ENCODE measurements at regions not wholly inside any gene's neighbourhood (a gene's known extent, or its start where the extent isn't known, plus 50 kb on each side); places are given as distances from the start of the nearest gene placed in this dataset.

DNA sequence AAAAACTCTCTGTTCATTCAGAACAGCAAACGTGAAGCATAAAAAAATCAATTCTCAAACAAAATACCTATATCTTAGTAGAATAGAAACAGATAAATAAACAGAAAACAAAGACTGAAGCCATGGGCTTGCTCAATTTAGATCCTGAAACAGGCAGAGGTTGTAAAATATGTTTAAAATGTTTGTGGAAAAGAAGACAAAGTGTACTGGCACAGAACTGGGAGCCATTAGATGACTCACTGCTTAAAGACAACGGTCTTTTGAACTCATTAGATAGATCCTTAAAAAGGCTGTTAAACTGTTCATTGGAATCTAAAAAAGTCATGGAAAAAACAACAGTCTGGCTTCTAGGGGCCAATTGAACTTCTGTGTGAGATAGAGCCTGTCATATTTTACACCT is 247.0 kb upstream of the NDST4 start:
- no peaks in the 10 kb centered on the region for H3K36me3 ChIP-seq (ENCODE audit: insufficient read depth, low read length)
- no peaks in the 10 kb centered on the region for H3K4me1 ChIP-seq (ENCODE audit: control insufficient read depth, insufficient read depth, low read length, unreplicated experiment)
- H3K79me2 ChIP-seq (ENCODE audit: control insufficient read depth, insufficient read depth, low read length, unreplicated experiment) = no peaks in the 10 kb centered on the region
- no peak overlapping the region for H3K27ac ChIP-seq (ENCODE audit: low read depth, low read length)
- no peaks in the 10 kb centered on the region for H3K27me3 ChIP-seq (ENCODE audit: insufficient read depth, low read length)
- no peak overlapping the region for H3K4me3 ChIP-seq (ENCODE audit: low read depth, low read length)
- H2AFZ ChIP-seq (ENCODE audit: low read length, unreplicated experiment) = no peak overlapping the region

DNA sequence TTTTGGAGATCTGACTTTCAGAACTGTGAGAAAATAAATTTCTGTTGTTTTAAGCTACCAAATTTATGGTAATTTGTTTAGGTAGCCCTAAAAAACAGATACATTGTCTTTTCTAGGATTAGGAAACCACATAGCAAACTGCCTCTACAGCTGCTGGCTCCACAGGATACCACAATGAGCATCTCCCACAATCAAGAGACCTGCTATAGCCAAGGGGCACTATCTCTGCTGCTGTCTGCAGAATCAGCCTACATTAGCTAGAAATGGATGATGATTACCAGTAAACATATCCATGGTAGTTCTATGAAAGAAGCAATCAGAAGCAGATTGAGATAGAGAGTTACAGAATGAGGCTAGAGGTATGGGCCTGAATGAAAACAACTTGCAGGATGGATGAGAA is 244.4 kb upstream of the NDST4 start:
- Histone ChIP-seq H3K27ac (ENCODE audit: low read depth, low read length) (no peak overlapping the region), H3K27me3 (ENCODE audit: insufficient read depth, low read length) (no peaks in the 10 kb centered on the region), H3K4me3 (ENCODE audit: low read depth, low read length) (no peak overlapping the region), H3K4me1 (ENCODE audit: control insufficient read depth, insufficient read depth, low read length, unreplicated experiment) (no peaks in the 10 kb centered on the region), H3K79me2 (ENCODE audit: control insufficient read depth, insufficient read depth, low read length, unreplicated experiment) (no peaks in the 10 kb centered on the region), H2AFZ (ENCODE audit: low read length, unreplicated experiment) (no peak overlapping the region), H3K36me3 (ENCODE audit: insufficient read depth, low read length) (no peaks in the 10 kb centered on the region)

DNA sequence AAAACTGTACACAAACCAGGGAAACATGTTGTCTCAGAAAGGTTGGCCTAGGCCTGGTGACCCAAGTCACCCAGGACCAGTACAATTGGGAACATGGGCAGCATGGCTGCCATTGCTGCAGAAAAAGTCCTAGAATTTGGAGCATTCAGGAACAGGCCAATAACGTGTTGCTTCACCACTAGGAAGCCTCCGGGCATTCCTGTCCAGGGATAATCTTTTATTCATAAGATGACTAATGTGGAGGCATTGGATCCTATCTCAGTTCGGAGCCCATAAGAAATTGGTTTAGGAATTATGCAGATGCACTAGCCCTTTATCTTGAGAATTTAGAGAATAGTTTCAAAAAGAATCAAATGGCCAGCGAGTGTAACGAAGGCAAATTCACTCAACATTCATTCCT is 242.8 kb upstream of the NDST4 start:
- H3K4me1 ChIP-seq (ENCODE audit: control insufficient read depth, insufficient read depth, low read length, unreplicated experiment) = no peaks in the 10 kb centered on the region
- no peaks in the 10 kb centered on the region for H3K79me2 ChIP-seq (ENCODE audit: control insufficient read depth, insufficient read depth, low read length, unreplicated experiment)
- no peaks in the 10 kb centered on the region for H3K36me3 ChIP-seq (ENCODE audit: insufficient read depth, low read length)
- no peak overlapping the region for H3K27ac ChIP-seq (ENCODE audit: low read depth, low read length)
- H3K27me3 ChIP-seq (ENCODE audit: insufficient read depth, low read length) = no peaks in the 10 kb centered on the region
- no peak overlapping the region for H2AFZ ChIP-seq (ENCODE audit: low read length, unreplicated experiment)
- no peak overlapping the region for H3K4me3 ChIP-seq (ENCODE audit: low read depth, low read length)

GRCh38 chr4:115355329-115355728 is 241.9 kb upstream of the NDST4 start:
- no peaks in the 10 kb centered on the region for H3K79me2 ChIP-seq (ENCODE audit: control insufficient read depth, insufficient read depth, low read length, unreplicated experiment)
- H3K27ac ChIP-seq (ENCODE audit: low read depth, low read length) = no peak overlapping the region
- no peaks in the 10 kb centered on the region for H3K4me1 ChIP-seq (ENCODE audit: control insufficient read depth, insufficient read depth, low read length, unreplicated experiment)
- H3K4me3 ChIP-seq (ENCODE audit: low read depth, low read length) = no peak overlapping the region
- no peaks in the 10 kb centered on the region for H3K27me3 ChIP-seq (ENCODE audit: insufficient read depth, low read length)
- no peak overlapping the region for H2AFZ ChIP-seq (ENCODE audit: low read length, unreplicated experiment)
- no peaks in the 10 kb centered on the region for H3K36me3 ChIP-seq (ENCODE audit: insufficient read depth, low read length)

GRCh38 chr4:115353370-115353769 is 239.9 kb upstream of the NDST4 start:
- no peak overlapping the region for H3K27ac ChIP-seq (ENCODE audit: low read depth, low read length)
- no peaks in the 10 kb centered on the region for H3K36me3 ChIP-seq (ENCODE audit: insufficient read depth, low read length)
- H3K4me1 ChIP-seq (ENCODE audit: control insufficient read depth, insufficient read depth, low read length, unreplicated experiment) = no peaks in the 10 kb centered on the region
- no peak overlapping the region for H3K4me3 ChIP-seq (ENCODE audit: low read depth, low read length)
- no peaks in the 10 kb centered on the region for H3K79me2 ChIP-seq (ENCODE audit: control insufficient read depth, insufficient read depth, low read length, unreplicated experiment)
- H2AFZ ChIP-seq (ENCODE audit: low read length, unreplicated experiment) = no peak overlapping the region
- H3K27me3 ChIP-seq (ENCODE audit: insufficient read depth, low read length) = no peaks in the 10 kb centered on the region

DNA sequence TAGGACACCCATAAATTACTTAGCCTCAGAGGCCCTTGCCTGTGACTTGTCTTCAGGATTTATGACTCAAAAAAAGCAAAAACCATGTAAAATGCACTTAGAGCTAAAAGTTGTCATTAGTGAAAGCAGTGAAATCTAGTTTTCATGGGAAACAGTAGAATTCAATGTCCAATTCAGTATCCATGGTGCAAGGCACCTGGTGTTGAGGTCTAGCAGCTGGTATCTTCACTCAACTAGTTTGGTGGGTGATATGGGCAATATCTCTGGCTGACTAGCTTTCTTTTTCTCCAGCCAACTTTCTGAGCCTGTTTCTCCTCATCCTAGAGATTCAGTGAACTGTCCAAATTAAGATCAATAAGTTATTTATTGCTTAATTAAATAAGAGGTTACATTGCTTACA is 229.8 kb upstream of the NDST4 start:
- no peaks in the 10 kb centered on the region for H3K36me3 ChIP-seq (ENCODE audit: insufficient read depth, low read length)

DNA sequence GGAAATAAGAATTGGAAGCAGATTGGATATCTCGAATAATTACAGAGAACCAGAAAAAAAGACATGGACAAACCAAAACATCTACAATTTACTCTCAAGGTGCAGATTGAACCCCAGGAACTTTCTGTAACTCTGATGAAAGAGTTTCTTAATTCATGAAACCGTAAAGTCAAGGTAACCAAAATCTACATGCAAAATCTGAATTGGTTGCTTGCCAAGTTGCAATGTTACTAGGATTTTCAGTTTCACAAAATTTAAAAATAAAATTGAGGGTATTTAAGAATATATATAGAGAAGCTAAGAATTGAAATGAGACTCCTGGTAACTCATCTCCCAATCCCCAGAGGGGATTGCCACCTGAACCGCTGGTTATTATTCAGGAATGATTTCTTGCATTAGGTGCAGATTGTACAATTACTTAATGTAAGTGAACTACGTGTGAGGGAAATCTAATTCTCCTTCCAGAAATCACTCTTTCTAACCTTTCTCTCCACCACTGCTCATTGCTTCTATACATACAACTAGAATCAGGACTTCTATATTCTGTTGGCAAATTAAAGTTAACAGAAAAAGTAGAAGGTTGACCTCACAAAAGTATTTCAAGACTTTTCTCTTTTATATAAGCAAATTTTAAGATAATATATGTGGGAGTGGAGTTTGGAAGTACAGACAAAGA is 221.5 kb upstream of the NDST4 start:
- no peaks in the 10 kb centered on the region for H3K4me1 ChIP-seq (ENCODE audit: control insufficient read depth, insufficient read depth, low read length, unreplicated experiment)
- no peak overlapping the region for H3K4me3 ChIP-seq (ENCODE audit: low read depth, low read length)
- no peak overlapping the region for H2AFZ ChIP-seq (ENCODE audit: low read length, unreplicated experiment)
- H3K79me2 ChIP-seq (ENCODE audit: control insufficient read depth, insufficient read depth, low read length, unreplicated experiment) = no peaks in the 10 kb centered on the region
- no peak overlapping the region for H3K27ac ChIP-seq (ENCODE audit: low read depth, low read length)
- no peaks in the 10 kb centered on the region for H3K27me3 ChIP-seq (ENCODE audit: insufficient read depth, low read length)
- no peaks in the 10 kb centered on the region for H3K36me3 ChIP-seq (ENCODE audit: insufficient read depth, low read length)

More for the DNA sequence above, 229.8 kb upstream of the NDST4 start:
- H2AFZ ChIP-seq (ENCODE audit: low read length, unreplicated experiment) = no peak overlapping the region
- H3K4me1 ChIP-seq (ENCODE audit: control insufficient read depth, insufficient read depth, low read length, unreplicated experiment) = no peaks in the 10 kb centered on the region
- no peak overlapping the region for H3K4me3 ChIP-seq (ENCODE audit: low read depth, low read length)
- H3K27ac ChIP-seq (ENCODE audit: low read depth, low read length) = no peak overlapping the region
- no peaks in the 10 kb centered on the region for H3K27me3 ChIP-seq (ENCODE audit: insufficient read depth, low read length)
- H3K79me2 ChIP-seq (ENCODE audit: control insufficient read depth, insufficient read depth, low read length, unreplicated experiment) = no peaks in the 10 kb centered on the region

DNA sequence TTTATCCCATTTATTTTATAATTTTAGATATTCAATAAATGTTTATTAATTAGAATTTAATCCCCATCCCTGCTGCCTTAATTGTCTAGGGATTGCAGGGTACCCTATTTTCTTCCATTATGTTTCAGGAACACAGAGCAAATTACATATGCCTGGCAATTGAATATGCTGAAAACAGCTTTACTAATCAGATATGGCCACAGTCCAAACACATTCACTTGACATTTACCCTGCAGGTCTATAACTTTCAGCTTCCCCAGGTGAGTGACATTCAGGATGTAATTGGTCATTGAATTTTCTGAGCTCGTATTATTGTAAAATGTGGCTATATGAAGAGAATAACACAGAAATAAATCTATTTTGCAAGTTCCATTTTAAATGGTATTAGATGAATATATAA is 218.7 kb upstream of the NDST4 start:
- Histone ChIP-seq H2AFZ (ENCODE audit: low read length, unreplicated experiment) (no peak overlapping the region), H3K27me3 (ENCODE audit: insufficient read depth, low read length) (no peaks in the 10 kb centered on the region), H3K27ac (ENCODE audit: low read depth, low read length) (no peak overlapping the region), H3K4me1 (ENCODE audit: control insufficient read depth, insufficient read depth, low read length, unreplicated experiment) (no peaks in the 10 kb centered on the region), H3K79me2 (ENCODE audit: control insufficient read depth, insufficient read depth, low read length, unreplicated experiment) (no peaks in the 10 kb centered on the region), H3K36me3 (ENCODE audit: insufficient read depth, low read length) (no peaks in the 10 kb centered on the region), H3K4me3 (ENCODE audit: low read depth, low read length) (no peak overlapping the region)

GRCh38 chr4:115331241-115331640 is 217.8 kb upstream of the NDST4 start:
- no peaks in the 10 kb centered on the region for H3K4me1 ChIP-seq (ENCODE audit: control insufficient read depth, insufficient read depth, low read length, unreplicated experiment)

DNA sequence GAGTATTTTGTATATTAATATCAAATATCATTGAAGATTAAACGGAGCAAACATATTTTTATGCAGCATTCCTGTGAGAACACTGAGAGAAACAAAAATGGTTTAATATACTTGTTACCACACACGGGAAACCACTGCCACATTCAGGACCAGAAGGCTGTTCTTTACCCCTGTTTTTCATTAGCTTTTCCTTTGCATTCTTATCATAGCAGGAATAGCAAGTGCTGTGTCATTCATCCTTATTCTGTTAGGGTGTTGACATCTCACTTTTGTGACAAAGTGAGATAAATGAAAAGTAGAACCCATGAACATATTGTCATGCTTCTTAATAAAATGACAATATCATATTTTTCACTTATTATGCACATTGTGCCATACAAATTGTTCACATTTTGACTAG is 212.4 kb upstream of the NDST4 start:
- Histone ChIP-seq H3K4me1 (ENCODE audit: control insufficient read depth, insufficient read depth, low read length, unreplicated experiment) (no peaks in the 10 kb centered on the region), H3K27me3 (ENCODE audit: insufficient read depth, low read length) (no peaks in the 10 kb centered on the region), H2AFZ (ENCODE audit: low read length, unreplicated experiment) (no peak overlapping the region), H3K36me3 (ENCODE audit: insufficient read depth, low read length) (no peaks in the 10 kb centered on the region), H3K4me3 (ENCODE audit: low read depth, low read length) (no peak overlapping the region), H3K79me2 (ENCODE audit: control insufficient read depth, insufficient read depth, low read length, unreplicated experiment) (no peaks in the 10 kb centered on the region), H3K27ac (ENCODE audit: low read depth, low read length) (no peak overlapping the region)

More at GRCh38 chr4:115331241-115331640, 217.8 kb upstream of the NDST4 start:
- no peaks in the 10 kb centered on the region for H3K79me2 ChIP-seq (ENCODE audit: control insufficient read depth, insufficient read depth, low read length, unreplicated experiment)
- no peak overlapping the region for H3K4me3 ChIP-seq (ENCODE audit: low read depth, low read length)
- H3K27ac ChIP-seq (ENCODE audit: low read depth, low read length) = no peak overlapping the region
- H2AFZ ChIP-seq (ENCODE audit: low read length, unreplicated experiment) = no peak overlapping the region
- H3K27me3 ChIP-seq (ENCODE audit: insufficient read depth, low read length) = no peaks in the 10 kb centered on the region
- no peaks in the 10 kb centered on the region for H3K36me3 ChIP-seq (ENCODE audit: insufficient read depth, low read length)

- H3K36me3 ChIP-seq (ENCODE audit: insufficient read depth, low read length) = no peaks in the 10 kb centered on the region
- no peaks in the 10 kb centered on the region for H3K27me3 ChIP-seq (ENCODE audit: insufficient read depth, low read length)
- H3K79me2 ChIP-seq (ENCODE audit: control insufficient read depth, insufficient read depth, low read length, unreplicated experiment) = no peaks in the 10 kb centered on the region
- H2AFZ ChIP-seq (ENCODE audit: low read length, unreplicated experiment) = no peak overlapping the region
- no peak overlapping the region for H3K4me3 ChIP-seq (ENCODE audit: low read depth, low read length)
- H3K4me1 ChIP-seq (ENCODE audit: control insufficient read depth, insufficient read depth, low read length, unreplicated experiment) = no peaks in the 10 kb centered on the region
- no peak overlapping the region for H3K27ac ChIP-seq (ENCODE audit: low read depth, low read length)
Observed at GRCh38 chr4:115323106-115323707, 209.8 kb upstream of the NDST4 start.

All from ACC112 (cell line).